ENCODE measurements at regions not wholly inside any gene's neighbourhood (a gene's known extent, or its start where the extent isn't known, plus 50 kb on each side); places are given as distances from the start of the nearest gene placed in this dataset.
"Not testable (repeated sequence)": the region's sequence is repeated elsewhere in the genome, so short reads cannot be mapped to it uniquely, and the experiment has no call there.

DNA sequence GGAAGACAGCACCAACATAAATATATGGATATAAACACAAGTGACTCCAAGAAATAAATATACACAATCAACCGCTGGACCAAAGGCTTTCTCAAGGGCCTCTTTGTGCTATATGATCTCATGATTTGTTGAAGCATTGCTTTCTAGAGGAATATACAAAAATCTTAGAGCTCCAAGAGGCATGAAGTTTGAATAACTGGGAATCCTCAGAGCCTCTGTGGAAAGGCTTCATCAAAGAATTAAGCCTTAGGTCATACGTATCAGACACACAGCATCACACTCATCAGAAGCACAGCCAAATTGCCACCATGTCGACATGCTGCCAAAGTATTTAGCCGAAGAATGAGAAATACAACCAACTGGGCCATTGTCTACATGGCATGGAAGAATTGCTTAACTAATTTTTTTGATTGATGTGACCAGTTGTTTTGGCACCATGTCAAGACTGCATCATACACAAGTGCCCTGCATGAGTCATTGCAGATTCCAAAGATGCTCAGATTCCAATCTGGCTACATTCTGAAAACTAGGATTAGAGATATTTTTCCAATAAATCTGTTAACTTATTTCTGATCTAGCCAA is 860.6 kb upstream of the ZEB2 start:
- DNase-seq = no peak

DNA sequence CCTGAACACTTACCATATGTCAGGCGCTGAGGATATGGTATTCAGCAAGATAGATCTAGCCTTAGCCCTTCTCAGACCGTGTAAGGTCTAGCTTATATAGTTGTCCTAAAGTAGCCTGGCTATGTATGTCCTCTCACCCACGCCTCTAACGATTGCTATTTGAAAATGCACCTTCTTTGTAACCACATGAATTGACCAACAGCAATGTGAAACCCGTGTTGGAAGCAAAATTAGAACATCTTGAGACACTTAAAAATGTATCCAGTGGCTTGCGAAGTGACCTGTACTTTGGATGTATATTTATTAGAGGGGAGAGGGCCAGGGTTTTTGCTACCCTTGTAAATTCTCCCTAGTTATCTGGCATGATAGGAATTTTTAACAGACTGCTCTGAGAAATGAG is 860.0 kb upstream of the ZEB2 start:
- no peak for DNase-seq

DNA sequence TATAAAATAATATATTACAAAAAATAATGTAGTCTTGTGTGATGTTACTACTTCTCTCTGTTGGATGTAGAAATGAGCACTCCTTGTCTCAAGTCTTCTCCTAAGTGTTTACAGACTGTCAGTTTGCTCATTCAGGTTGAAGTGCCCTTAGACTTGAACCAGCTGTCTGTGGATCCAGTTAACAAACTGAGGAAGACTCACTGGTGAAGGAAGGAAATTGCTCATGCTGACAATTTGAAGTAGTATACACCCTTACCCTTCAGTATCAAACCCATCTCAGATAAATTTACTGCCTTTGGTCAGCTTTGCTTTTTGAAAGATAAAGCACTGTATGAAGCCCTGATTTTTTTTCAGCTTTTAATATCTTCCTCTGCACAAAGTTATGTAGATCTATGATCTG is 854.2 kb upstream of the ZEB2 start:
- DNase-seq = no peak

DNA sequence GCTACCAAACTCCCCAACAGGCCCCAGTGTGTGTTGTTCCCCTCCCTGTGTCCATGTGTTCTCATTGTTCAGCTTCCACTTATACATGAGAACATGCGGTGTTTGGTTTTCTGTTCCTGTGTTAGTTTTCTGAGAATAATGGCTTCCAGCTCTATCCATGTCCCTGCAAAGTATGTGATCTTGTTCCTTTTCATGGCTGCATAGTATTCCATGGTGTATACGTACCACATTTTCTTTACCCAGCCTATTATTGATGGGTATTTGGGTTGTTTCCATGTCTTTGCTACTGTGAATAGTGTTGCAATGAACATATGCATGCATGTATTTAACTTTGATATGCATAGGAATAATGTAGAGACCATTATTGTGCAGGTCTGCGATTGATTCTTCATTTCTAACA is 847.4 kb upstream of the ZEB2 start:
- not testable (repeated sequence) for DNase-seq

DNA sequence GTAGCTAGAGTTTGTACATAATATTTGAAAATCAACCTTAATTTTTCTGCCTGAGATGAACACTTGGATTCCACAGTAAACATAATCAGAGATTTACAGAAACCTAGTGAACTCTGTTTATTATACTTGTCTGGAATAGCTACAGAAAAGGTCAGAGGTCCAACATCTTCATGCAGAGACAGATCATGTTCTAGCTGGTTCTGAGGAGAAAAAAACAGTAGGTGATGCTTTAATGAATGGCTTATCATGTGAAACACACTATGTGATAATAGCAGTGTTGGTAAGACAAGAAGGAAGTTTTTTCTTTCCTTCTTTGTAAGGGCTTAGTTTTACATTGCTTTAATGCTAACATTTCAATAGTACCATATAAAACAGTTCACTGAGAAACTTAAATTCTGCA is 846.4 kb upstream of the ZEB2 start:
- no peak for DNase-seq

DNA sequence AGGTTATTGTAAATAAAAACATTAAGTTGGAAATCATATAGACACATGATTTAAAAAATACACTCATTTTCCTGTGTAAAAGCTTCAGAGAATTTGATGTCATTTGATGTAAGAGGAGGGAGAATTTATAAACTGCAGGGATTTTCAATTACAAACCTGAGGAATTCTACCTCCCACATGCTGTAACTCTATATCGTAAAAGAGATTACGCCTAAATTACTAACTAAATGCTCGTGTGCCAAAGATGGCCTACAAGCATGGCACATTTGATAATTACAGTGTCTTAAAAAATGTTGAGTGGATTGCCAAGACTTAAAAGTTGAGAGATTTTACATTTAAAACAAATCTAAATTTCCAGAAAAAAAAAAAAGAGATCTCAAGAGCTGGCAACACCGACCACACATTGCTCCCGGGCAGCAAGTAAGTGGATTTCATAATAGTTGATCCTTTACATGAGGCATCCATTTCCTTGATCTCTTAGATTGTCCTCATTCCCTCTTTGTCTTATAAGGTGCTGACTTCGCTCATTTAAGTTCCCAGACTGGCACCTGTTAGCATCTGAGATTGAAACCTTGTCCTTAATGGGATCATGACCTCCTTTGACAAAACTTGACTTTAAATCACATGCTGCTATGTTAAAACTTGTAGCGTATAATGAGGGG is 840.3 kb upstream of the ZEB2 start:
- DNase-seq = no peak

DNA sequence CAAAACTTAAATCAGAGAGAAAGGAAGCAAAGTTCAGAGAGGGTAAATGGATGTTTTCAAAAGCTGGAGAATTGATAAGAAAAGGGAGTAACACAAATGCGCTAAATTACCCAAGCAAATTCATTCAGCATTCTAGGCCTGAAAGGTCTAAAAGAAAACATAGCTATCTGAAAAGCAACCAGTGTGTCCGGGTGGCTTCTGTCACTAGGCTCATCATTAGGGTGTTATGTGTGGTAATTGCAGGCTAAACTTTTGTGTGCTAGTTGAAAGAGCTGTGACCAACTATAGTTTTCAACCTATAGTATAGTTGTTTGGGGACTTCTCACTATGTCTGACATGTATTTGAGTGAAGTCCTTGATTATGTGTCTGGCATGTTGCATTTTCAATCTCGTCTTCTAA is 839.6 kb upstream of the ZEB2 start:
- no peak for DNase-seq

DNA sequence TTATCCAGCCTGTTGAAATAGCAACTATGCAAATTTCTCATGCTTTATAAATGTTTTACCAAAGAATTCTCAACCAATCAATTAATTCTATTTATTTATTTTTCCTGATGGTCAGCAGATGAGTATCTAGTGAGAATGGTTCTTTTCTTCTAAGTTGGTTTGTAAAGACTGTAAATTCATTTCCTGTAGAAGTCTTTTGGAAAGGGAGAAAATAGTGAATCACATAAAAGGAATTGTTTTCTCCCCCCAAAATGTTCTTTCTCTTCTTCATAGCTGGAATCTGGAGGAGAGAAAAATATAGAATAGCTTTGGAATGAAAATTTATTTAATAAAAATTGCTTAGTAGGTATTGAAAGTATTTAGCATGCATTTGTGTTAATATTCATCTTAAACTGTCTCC is 836.1 kb upstream of the ZEB2 start:
- DNase-seq = no peak

DNA sequence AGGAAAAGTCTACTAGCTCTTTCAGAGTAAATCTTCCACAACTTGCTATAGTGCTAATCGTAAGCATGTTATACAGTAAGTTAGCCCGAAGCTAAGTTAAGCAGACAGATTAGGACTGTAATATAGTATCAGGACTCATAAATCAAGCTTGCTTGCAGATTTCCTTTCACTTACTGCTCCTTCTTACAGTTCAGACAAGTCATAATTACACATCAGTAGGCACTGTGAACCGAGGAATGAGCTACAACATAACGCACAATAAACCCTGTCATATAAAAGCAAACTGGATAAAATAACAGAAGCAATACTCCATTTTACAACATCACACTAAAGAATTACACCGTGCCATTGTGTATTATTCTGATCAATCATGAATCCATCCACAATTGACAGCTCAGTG is 832.6 kb upstream of the ZEB2 start:
- no peak for DNase-seq

DNA sequence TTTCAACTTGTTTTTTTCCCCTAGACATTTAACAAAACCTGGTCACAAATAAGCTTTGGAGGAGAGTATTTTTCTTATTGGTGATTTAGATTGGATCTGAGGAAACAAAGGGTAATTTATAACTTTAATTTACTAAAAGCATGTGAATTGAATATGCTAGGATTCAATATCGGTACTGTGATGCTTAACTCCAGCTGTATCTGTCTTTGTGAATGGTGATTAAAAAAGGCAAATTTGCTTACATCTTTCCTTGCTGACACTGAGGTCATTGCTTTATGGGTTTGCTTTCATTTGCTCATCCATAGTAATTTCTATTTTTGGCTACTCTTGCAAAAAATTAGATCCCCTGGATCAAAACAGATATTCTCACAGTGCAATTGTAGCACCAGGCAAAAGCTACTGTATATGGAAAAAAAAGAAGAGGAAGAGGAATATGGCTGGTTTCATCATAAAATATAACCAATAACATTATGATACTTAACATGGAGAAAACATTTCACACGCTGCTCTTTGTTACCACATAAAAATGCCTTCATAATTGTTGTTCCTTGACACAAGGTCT is 832.0 kb upstream of the ZEB2 start:
- DNase-seq = no peak

DNA sequence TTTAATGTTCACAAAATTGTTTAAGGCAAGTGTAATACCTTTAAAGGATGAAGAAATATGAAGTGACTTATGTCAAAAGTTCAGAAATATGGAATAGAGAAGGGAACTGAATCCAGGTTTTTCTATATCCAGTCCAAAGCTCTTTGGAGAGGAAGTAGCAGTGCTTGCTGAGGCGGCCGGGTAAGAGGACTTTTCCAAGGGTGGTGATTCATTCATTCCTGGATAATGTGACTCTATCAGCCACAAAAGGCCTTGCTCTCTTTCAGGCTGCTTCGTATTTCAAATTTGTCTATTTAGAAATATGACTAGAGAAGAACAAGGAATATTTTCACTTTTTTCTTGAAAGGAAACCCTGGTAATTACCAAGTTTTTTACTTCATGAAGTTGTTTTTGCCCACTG is 830.1 kb upstream of the ZEB2 start:
- no peak for DNase-seq

DNA sequence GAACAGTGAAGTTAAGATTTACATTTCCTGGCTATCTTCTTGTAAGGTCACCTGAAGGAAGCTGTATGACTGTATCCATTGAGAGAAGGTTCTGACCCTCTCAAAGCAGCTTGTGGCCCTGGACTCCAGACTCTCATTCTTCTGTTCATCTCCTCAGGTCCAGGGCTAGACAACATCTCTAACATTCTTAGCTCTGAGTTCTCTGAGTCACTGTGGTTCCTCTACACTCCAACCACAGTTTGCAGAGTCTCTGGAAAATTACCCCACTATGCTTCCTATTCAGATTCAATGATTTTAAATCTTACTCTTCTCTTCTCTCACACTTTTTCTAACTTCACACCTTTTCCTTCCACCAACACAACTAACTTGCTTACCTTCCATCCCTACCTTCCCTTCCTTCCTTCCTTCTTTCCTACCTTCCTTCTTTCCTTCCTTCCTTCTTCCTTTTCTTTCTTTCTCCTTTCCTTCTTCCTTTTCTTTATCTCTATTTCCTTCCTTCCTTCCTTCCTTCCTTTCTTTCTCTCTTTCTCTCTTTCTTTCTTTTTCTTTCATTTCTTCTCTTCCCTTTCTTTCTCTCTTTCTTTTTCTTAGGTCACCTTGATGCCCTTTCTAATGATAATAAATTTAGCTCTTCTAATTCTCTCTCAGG is 824.3 kb upstream of the ZEB2 start:
- no peak for DNase-seq

DNA sequence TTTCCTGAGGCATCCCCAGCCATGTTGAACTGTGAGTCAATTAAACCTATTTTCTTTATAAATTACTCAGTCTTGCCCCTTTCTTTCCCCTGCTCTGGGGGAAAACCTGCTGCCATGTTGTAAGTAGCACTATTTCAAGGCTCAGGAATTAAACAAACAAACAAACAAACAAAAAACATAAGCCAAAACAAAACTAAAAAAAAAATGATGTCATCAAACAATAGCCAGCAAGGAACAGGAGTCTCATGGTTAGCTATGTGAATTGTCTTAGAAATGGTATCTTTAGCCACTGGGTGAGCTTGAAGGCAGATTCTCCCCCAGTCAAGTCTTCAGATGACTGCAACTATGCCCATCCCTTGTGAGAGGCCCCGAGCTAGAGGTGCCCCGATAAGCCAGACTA is 823.4 kb upstream of the ZEB2 start:
- DNase-seq = no peak

DNA sequence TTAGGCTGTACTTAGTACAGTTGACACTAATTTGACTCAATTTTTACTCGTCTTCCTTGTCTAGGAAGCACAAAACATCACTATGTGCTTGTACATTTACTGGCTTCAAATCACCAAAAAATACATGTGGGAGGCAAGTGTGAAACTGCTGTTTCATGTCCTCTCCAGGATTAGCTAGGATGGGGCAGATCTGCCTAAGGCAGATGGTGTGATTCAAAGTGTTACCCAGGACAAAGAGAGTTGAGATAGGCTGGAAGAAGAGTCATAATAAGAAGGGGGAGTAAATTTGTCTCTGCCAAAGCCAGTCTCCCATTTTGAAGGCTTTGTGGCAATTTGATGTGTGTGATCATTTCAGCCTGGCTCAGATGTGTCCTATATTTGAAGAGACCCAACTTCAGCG is 821.6 kb upstream of the ZEB2 start:
- no peak for DNase-seq

DNA sequence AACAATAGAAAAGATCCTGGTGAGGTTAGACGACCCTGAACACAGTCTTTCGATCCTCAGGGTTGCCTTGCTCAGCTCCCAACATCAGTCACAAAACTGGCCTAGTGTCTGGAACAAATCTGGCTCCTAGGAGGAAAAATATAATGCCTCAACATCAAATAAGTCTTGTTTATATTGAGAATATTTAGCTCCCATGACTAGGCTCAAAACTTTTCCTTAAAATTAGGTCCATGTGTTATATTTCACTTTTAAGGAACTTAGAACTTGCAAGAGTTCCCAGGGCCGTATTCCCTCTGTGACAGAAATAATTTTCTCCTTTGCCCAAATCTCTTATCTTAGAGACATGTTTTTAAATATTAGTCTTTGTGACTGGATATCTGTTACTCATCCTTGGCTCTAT is 819.7 kb upstream of the ZEB2 start:
- DNase-seq = no peak

DNA sequence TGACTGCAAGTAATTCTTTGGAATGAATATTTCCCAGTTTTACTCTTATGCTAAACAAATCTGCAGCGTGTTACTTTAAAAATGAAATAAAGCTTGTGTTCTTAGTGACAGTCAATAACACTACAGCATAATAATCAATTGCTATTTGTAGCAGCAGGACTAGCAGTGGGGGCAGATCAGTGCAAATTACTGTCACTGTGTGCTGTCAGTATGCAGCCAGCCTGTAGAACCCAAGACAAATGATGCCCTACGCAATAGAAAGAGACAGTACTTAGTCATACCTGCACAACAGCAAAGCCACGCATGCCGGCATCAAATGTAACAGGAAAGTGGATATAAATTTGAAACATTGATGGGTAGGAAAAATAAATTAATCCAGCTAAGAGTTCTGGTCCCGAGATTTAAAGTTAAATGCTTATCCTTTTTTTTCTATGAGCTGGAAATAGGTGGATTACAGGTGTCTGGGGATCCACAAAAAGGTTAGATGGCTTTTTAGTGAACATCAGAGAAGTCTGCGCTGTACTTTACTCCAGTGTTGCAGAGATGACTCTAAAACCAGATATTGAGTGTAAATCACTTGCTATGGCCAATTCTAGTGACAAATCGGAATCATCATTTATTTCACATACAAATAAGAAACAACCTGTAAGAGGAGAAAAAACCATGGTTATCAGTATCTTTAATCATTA is 812.4 kb upstream of the ZEB2 start:
- no peak for DNase-seq

DNA sequence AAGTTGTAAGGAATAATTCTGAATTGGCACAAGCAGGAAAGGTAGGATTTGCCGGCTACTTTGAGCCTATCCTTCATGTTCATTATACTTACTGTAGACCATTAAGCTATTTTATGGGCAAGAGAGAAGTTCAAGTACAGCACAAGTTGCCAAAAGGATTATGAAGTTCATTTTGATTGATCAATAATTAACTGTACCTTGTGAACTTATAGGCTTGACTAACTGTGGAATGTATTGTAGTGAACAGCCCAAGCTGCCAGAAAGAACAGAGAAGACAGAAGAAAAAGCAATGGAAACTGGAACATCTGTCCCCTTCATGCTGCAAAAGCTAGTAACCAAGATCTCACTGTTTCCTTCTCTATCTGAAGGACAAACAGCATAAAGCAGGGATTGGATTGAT is 810.1 kb upstream of the ZEB2 start:
- no peak for DNase-seq

DNA sequence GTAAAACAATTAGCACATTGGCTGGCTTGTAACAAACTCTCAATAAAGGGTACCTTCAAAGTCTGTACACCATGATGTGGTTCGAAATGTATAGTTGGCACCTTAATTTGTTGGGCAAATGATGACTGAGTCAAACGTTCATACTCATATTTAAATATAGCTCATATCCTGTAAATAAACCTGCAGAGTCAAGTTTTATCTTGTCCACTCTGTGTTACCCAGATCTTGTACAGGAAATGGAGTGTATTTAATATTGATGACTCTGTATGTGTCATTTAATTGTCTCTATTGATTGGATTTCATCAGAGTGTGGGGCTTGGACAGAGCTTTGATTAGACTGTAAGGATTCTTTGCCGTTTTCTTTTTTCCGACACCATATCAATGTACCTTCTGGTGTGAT is 805.6 kb upstream of the ZEB2 start:
- no peak for DNase-seq

DNA sequence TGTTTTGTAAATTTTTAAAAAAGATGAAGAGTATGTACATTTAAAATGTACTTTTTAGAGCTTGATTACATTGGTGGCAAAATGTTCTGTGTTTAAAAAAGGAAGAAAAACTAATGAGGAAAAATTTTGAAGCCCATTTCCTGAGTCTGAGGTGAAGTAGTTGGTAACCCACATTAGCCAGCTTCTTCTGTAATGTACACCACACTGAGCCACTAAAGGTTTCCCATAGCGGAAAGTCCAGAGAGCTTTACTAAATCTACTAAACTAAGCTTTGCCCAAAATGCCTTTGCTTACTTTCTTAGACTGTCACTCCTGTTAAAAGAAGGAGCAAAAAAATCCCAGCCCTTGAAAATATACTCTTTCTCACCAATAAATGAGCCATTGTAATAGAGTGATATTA is 804.8 kb upstream of the ZEB2 start:
- no peak for DNase-seq

DNA sequence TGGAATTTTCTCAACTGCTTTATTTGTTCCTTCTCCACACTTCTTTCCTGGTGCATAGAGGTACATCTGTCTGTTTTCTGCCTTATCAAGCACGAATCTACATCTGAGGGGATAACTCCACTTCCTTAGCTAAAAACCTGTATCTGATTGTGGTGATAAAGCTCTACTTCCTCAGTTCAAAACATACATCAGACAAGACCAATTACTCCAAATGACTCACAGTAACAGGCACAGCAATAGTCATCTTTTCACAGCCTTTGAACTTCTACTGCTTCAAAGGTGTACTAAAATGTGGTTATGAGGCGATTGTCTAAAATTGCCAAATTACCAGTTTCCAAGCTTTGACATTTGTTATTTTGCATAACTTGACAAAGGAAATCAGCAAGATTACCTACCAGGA is 803.6 kb upstream of the ZEB2 start:
- DNase-seq = no peak

DNA sequence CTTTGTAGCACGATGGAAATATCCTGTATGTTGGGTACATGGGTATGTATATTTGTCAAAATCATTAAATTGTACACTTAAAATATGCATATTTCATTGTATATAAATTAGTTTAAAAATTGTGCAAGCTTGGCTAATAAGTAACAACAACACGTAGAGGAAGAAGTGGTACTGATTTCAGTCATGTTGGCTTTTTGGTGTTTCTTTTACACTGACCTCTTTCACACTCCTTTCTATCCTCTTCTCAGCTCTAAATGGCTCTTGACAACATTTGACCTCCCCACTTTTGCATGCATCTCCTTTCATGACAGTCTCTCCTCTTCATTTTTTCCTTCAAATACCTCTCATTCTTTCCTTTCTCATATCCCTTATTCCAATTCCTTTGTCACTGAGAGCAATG is 801.4 kb upstream of the ZEB2 start:
- no peak for DNase-seq

DNA sequence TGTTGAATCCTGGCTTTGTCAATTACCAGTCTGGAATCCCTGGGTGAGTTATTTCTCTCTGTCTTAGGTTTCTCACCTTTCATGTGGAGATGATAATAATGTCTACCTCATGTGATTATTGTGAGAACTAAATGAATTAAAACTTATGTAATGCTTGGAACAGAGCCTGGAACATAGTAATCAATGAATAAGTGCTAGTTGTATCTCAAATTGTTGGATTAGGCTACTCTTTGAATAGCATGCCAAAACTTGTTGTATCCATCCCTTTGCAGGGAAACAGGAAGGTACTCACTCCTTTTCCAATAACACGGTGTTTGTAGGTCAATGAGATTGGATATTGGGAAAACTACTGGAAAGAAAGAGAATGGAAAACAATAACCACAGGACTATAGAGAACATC is 796.6 kb upstream of the ZEB2 start:
- DNase-seq = no peak

DNA sequence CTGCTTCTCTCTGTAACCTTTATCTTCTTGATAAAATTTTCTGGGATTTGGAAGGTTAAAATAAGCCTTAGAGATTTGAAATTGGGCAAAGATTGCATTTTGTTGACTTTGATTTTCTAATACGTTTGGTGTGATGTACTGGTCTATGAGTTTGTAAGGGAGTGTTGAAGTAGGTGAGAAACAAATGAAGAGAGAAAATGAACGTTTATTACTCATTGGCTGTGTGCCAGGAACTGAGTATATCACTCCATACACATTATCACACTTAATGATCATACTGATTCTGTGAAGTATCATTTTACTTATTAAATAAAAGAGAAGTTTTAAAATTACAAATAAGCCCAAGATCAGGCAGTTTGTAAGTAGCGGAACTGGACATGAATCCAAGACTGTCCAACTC is 795.1 kb upstream of the ZEB2 start:
- DNase-seq = no peak

DNA sequence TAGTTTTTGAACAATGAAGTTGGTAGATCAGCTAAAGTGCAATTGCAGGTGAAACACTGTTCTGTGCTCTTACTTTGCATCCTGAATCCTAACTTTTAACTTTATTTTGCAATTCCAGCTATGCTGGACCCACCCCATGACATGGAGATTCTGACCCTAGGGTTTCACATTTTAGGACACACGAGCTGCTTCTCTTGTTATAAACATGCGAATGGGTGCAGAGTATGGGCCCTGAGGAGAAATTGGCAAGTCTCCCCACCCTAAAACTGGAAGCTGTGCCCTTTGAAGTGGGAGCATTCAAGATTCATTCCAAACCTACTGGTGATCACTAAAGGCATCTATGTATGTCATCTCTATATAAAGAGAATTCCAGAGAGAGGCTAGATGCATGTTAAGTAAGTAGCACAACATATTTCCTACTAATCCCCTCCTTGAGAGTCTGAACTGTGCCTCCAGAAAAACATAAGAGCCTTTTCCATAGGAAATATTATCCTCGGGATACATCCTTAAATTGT is 794.3 kb upstream of the ZEB2 start:
- DNase-seq = no peak

Measured in GF-D8 (cell line).